HepG2 (cell line): ENCODE measurements at regions not wholly inside any gene's neighbourhood (a gene's known extent, or its start where the extent isn't known, plus 50 kb on each side); places are given as distances from the start of the nearest gene placed in this dataset.

Experiments used
- ARNT ChIP-seq: fragments of 450-650 bp; IDR thresholded peaks from 2 replicates; pipeline ENCODE4 v1.6.1; 2017
- RBM22 ChIP-seq: fragments of 200-400 bp; formaldehyde crosslinking; optimal IDR thresholded peaks from 2 replicates; pipeline ENCODE3; 2017; ENCODE audit warnings: mild to moderate bottlenecking, low read length, moderate library complexity
- SALL2 ChIP-seq: sonication (generic); formaldehyde crosslinking; IDR thresholded peaks from 2 replicates; pipeline ENCODE4 v1.8.1; 2023; ENCODE audit warnings: mild to moderate bottlenecking, missing genetic modification reagents, inconsistent platforms
- ZNF274 ChIP-seq: sonication (generic); formaldehyde crosslinking; IDR thresholded peaks from 2 replicates; pipeline ENCODE4 v1.5.1; 2020; ENCODE audit warnings: mild to moderate bottlenecking, missing genetic modification reagents
- TF ChIP-seq, protein P1 (sequence below): sonication (generic); formaldehyde crosslinking; IDR thresholded peaks from 2 replicates; pipeline ENCODE4 v1.5.0; 2020; ENCODE audit warnings: mild to moderate bottlenecking, missing genetic modification reagents, moderate library complexity

DNA sequence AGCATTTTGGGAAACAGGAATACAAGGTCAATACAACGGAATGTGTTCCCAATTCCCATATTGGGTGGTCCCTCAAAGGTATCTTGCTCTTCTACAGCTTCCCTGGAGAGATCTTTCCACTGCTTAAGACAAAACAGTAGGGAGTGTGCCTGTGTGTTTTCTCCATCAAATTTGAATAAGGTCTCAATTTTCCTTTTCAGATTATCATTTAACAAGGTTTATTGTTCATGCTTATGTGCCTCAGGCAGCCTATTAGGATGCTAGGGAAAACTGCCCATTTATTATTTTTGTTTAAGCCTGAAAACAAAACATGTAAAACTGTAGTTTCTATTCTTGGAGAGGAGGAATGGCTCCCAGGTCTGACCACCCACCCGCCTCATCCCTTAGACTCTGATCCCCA, 622.7 kb downstream of the LMO4 start:
- TF ChIP-seq, protein P1, sequence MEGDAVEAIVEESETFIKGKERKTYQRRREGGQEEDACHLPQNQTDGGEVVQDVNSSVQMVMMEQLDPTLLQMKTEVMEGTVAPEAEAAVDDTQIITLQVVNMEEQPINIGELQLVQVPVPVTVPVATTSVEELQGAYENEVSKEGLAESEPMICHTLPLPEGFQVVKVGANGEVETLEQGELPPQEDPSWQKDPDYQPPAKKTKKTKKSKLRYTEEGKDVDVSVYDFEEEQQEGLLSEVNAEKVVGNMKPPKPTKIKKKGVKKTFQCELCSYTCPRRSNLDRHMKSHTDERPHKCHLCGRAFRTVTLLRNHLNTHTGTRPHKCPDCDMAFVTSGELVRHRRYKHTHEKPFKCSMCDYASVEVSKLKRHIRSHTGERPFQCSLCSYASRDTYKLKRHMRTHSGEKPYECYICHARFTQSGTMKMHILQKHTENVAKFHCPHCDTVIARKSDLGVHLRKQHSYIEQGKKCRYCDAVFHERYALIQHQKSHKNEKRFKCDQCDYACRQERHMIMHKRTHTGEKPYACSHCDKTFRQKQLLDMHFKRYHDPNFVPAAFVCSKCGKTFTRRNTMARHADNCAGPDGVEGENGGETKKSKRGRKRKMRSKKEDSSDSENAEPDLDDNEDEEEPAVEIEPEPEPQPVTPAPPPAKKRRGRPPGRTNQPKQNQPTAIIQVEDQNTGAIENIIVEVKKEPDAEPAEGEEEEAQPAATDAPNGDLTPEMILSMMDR (CRISPR knock-in tag), result no peak
- TF ChIP-seq ZNF274 (CRISPR knock-in tag), result no peak
- TF ChIP-seq SALL2, result no peak
- TF ChIP-seq RBM22, result no peak
- no peak for TF ChIP-seq ARNT
